WERI-Rb-1 (cell line): ENCODE measurements at regions not wholly inside any gene's neighbourhood (a gene's known extent, or its start where the extent isn't known, plus 50 kb on each side); places are given as distances from the start of the nearest gene placed in this dataset.

Source experiments
- DNase-seq: peaks from one replicate; pipeline ENCODE4 v3.0.0-alpha.2; 2020
- H3K27ac ChIP-seq: fragments of 250-450 bp; sonication (Bioruptor Pico); 2 replicates; pipeline ENCODE4 v1.5.1; 2020; ENCODE audit warnings: mild to moderate bottlenecking, moderate library complexity
- H3K27me3 ChIP-seq: fragments of 250-450 bp; sonication (Bioruptor Pico); 2 replicates; pipeline ENCODE4 v1.5.1; 2021; ENCODE audit warnings: mild to moderate bottlenecking, low read depth, moderate library complexity; ENCODE audit not compliant: insufficient read depth, severe bottlenecking
- H3K36me3 ChIP-seq: fragments of 250-450 bp; sonication (Bioruptor Pico); 2 replicates; pipeline ENCODE4 v1.5.1; 2020; ENCODE audit warnings: mild to moderate bottlenecking, moderate library complexity
- H3K4me3 ChIP-seq: 2 replicates; pipeline ENCODE4 v1.5.1; 2011; ENCODE audit warnings: low read depth, mild to moderate bottlenecking, control low read depth, low read length
- H3K9me3 ChIP-seq: fragments of 250-450 bp; sonication (Bioruptor Pico); 2 replicates; pipeline ENCODE4 v1.5.1; 2021; ENCODE audit warnings: mild to moderate bottlenecking, moderate library complexity; ENCODE audit not compliant: severe bottlenecking
- CTCF ChIP-seq: IDR thresholded peaks from 2 replicates; pipeline ENCODE4 v1.5.1; 2011; ENCODE audit warnings: low read depth, mild to moderate bottlenecking, control low read depth, inconsistent platforms, low read length

- no peak for DNase-seq
- TF ChIP-seq CTCF, result no peak
- Histone ChIP-seq H3K27ac (no peak overlapping the region), H3K9me3 (no peaks in the 10 kb centered on the region), H3K36me3 (no peaks in the 10 kb centered on the region), H3K27me3 (no peaks in the 10 kb centered on the region), H3K4me3 (no peak overlapping the region)
Measured at GRCh38 chr6:91045161-91045560, 458.3 kb upstream of the MAP3K7 start.

- no peak overlapping the region for H3K4me3 ChIP-seq
- DNase-seq, result no peak
- no peaks in the 10 kb centered on the region for H3K9me3 ChIP-seq
- no peaks in the 10 kb centered on the region for H3K36me3 ChIP-seq
- H3K27ac ChIP-seq, result no peak overlapping the region
- TF ChIP-seq CTCF, result no peak
- no peaks in the 10 kb centered on the region for H3K27me3 ChIP-seq
Measured at GRCh38 chr6:91043751-91044150, 456.9 kb upstream of the MAP3K7 start.

GRCh38 chr6:91042656-91043055 lies 455.8 kb upstream of the MAP3K7 start:
- no peak for TF ChIP-seq CTCF
- no peak for DNase-seq
- H3K9me3 ChIP-seq, result no peaks in the 10 kb centered on the region

GRCh38 chr6:91033964-91034363 lies 447.1 kb upstream of the MAP3K7 start:
- peaks cover 3% of the 10 kb centered on the region for H3K27me3 ChIP-seq
- TF ChIP-seq CTCF, result no peak

More at GRCh38 chr6:91042656-91043055, 455.8 kb upstream of the MAP3K7 start:
- H3K4me3 ChIP-seq, result no peak overlapping the region
- H3K27me3 ChIP-seq, result no peaks in the 10 kb centered on the region
- H3K36me3 ChIP-seq, result no peaks in the 10 kb centered on the region
- H3K27ac ChIP-seq, result no peak overlapping the region

GRCh38 chr6:91031581-91031980 lies 444.7 kb upstream of the MAP3K7 start:
- Histone ChIP-seq H3K36me3 (no peaks in the 10 kb centered on the region), H3K27ac (no peak overlapping the region), H3K9me3 (no peaks in the 10 kb centered on the region), H3K4me3 (no peak overlapping the region), H3K27me3 (peaks cover 3% of the 10 kb centered on the region)
- no peak for TF ChIP-seq CTCF
- DNase-seq, result peak; percentile 6

More at GRCh38 chr6:91033964-91034363, 447.1 kb upstream of the MAP3K7 start:
- Histone ChIP-seq H3K27ac (no peak overlapping the region), H3K36me3 (no peaks in the 10 kb centered on the region), H3K4me3 (no peak overlapping the region), H3K9me3 (no peaks in the 10 kb centered on the region)
- DNase-seq, result no peak

- no peak for TF ChIP-seq CTCF
- DNase-seq, result peak; percentile 6
- H3K9me3 ChIP-seq, result no peaks in the 10 kb centered on the region
- no peak overlapping the region for H3K27ac ChIP-seq
- H3K4me3 ChIP-seq, result no peak overlapping the region
- no peaks in the 10 kb centered on the region for H3K36me3 ChIP-seq
- peaks cover 3% of the 10 kb centered on the region for H3K27me3 ChIP-seq
Measured at GRCh38 chr6:91029211-91029610, 442.3 kb upstream of the MAP3K7 start.
